BE2C (cell line): ENCODE measurements at regions not wholly inside any gene's neighbourhood (a gene's known extent, or its start where the extent isn't known, plus 50 kb on each side); places are given as distances from the start of the nearest gene placed in this dataset.

ENCODE experiments used
- DNase-seq: peaks from one replicate; pipeline ENCODE4 v3.0.0-alpha.2; 2020
- H3K27me3 ChIP-seq: fragments of 250-450 bp; sonication (Bioruptor Pico); 2 replicates; pipeline ENCODE4 v1.5.1; 2020; ENCODE audit warnings: mild to moderate bottlenecking
- H3K36me3 ChIP-seq: fragments of 250-450 bp; sonication (Bioruptor Pico); 2 replicates; pipeline ENCODE4 v1.5.1; 2020; ENCODE audit warnings: mild to moderate bottlenecking
- H3K4me1 ChIP-seq: fragments of 250-450 bp; sonication (Bioruptor Pico); 2 replicates; pipeline ENCODE4 v1.5.1; 2020
- H3K4me3 ChIP-seq: 2 replicates; pipeline ENCODE4 v1.5.1; 2011; ENCODE audit warnings: low read depth, low read length
- H3K9me3 ChIP-seq: fragments of 250-450 bp; sonication (Bioruptor Pico); 2 replicates; pipeline ENCODE4 v1.5.1; 2020
- CTCF ChIP-seq: IDR thresholded peaks from 2 replicates; pipeline ENCODE4 v1.5.1; 2012; ENCODE audit warnings: mild to moderate bottlenecking, low read depth, low read length

- no peak for DNase-seq
- no peaks in the 10 kb centered on the region for H3K27me3 ChIP-seq
- no peak for TF ChIP-seq CTCF
- H3K4me3 ChIP-seq = no peak overlapping the region
- H3K36me3 ChIP-seq = no peaks in the 10 kb centered on the region
- no peaks in the 10 kb centered on the region for H3K4me1 ChIP-seq
- no peaks in the 10 kb centered on the region for H3K9me3 ChIP-seq
Observed at GRCh38 chr2:238744951-238745350, 102.9 kb upstream of the TWIST2 start.

- no peak for TF ChIP-seq CTCF
- Histone ChIP-seq H3K4me1 (no peaks in the 10 kb centered on the region), H3K4me3 (no peak overlapping the region), H3K36me3 (no peaks in the 10 kb centered on the region), H3K27me3 (no peaks in the 10 kb centered on the region), H3K9me3 (no peaks in the 10 kb centered on the region)
- DNase-seq = no peak
Observed at GRCh38 chr2:238745997-238746396, 101.9 kb upstream of the TWIST2 start.

- no peak overlapping the region for H3K4me3 ChIP-seq
- TF ChIP-seq CTCF = no peak
- DNase-seq = no peak
- H3K27me3 ChIP-seq = no peaks in the 10 kb centered on the region
- no peaks in the 10 kb centered on the region for H3K9me3 ChIP-seq
- H3K36me3 ChIP-seq = no peaks in the 10 kb centered on the region
- H3K4me1 ChIP-seq = no peaks in the 10 kb centered on the region
Observed at GRCh38 chr2:238747114-238747513, 100.8 kb upstream of the TWIST2 start.

GRCh38 chr2:238747557-238747956 is 100.3 kb upstream of the TWIST2 start:
- Histone ChIP-seq H3K36me3 (no peaks in the 10 kb centered on the region), H3K9me3 (no peaks in the 10 kb centered on the region), H3K4me1 (no peaks in the 10 kb centered on the region), H3K27me3 (no peaks in the 10 kb centered on the region), H3K4me3 (no peak overlapping the region)
- no peak for TF ChIP-seq CTCF
- no peak for DNase-seq

GRCh38 chr2:238750212-238750904 is 97.5 kb upstream of the TWIST2 start:
- H3K27me3 ChIP-seq = no peaks in the 10 kb centered on the region
- no peak for DNase-seq
- no peak overlapping the region for H3K4me3 ChIP-seq
- H3K9me3 ChIP-seq = no peaks in the 10 kb centered on the region
- no peaks in the 10 kb centered on the region for H3K36me3 ChIP-seq
- no peak for TF ChIP-seq CTCF
- no peaks in the 10 kb centered on the region for H3K4me1 ChIP-seq

GRCh38 chr2:238754259-238754658 is 93.6 kb upstream of the TWIST2 start:
- Histone ChIP-seq H3K4me1 (no peaks in the 10 kb centered on the region), H3K27me3 (no peaks in the 10 kb centered on the region), H3K9me3 (no peaks in the 10 kb centered on the region), H3K36me3 (no peaks in the 10 kb centered on the region), H3K4me3 (no peak overlapping the region)
- TF ChIP-seq CTCF = no peak
- DNase-seq = no peak
